WTC11 (cell line): ENCODE measurements at regions not wholly inside any gene's neighbourhood (a gene's known extent, or its start where the extent isn't known, plus 50 kb on each side); places are given as distances from the start of the nearest gene placed in this dataset.

Source experiments
- ATAC-seq: fragments of 200-7000 bp; cut with Tn5 transposase; 2 replicates; pipeline ENCODE4 v1.10.0; 2021; ENCODE audit warnings: mild to moderate bottlenecking, moderate library complexity
- CTCF ChIA-PET: fragments of 300-600 bp; sonication (Branson Sonifier 250); formaldehyde crosslinking; loops from one replicate; lab custom pipeline; 2021; ENCODE audit warnings: antibody characterized with exemption; lab: Charles Lee
- POLR2A ChIA-PET: fragments of 350-600 bp; sonication (Branson Sonifier 250); formaldehyde crosslinking; loops from one replicate; lab custom pipeline; 2021; ENCODE audit warnings: antibody characterized with exemption; lab: Charles Lee
- DNase-seq: peaks from one replicate; pipeline ENCODE4 v3.0.0; 2021; ENCODE audit warnings: low spot score
- H3K27ac Mint-ChIP-seq: 2 replicates; pipeline ENCODE4 v1.8.0; 2021; ENCODE audit warnings: mixed read lengths
- H3K27me3 Mint-ChIP-seq: 2 replicates; pipeline ENCODE4 v1.8.0; 2021; ENCODE audit warnings: low read depth, mild to moderate bottlenecking, moderate library complexity, mixed read lengths
- H3K36me3 Mint-ChIP-seq: 2 replicates; pipeline ENCODE4 v1.8.0; 2021; ENCODE audit warnings: mixed read lengths
- H3K4me1 Mint-ChIP-seq: 2 replicates; pipeline ENCODE4 v1.8.0; 2022; ENCODE audit warnings: mixed read lengths
- H3K4me3 Mint-ChIP-seq: 2 replicates; pipeline ENCODE4 v1.8.0; 2021; ENCODE audit warnings: mild to moderate bottlenecking, moderate library complexity, mixed read lengths
- H3K9me3 Mint-ChIP-seq: 2 replicates; pipeline ENCODE4 v1.8.0; 2021; ENCODE audit warnings: mixed read lengths
- CDX4 ChIP-seq: fragments of 250-450 bp; sonication (Bioruptor Pico); IDR thresholded peaks from 2 replicates; pipeline ENCODE4 v1.9.0; 2021; ENCODE audit warnings: moderate library complexity, mild to moderate bottlenecking, inconsistent platforms, borderline replicate concordance
- E2F4 ChIP-seq: sonication (generic); formaldehyde crosslinking; IDR thresholded peaks from 2 replicates; pipeline ENCODE4 v1.8.1; 2022; ENCODE audit warnings: low read depth, mild to moderate bottlenecking, moderate library complexity, missing genetic modification reagents, borderline replicate concordance
- ELF4 ChIP-seq: sonication (generic); formaldehyde crosslinking; IDR thresholded peaks from 2 replicates; pipeline ENCODE4 v1.8.1; 2022; ENCODE audit warnings: low read depth, mild to moderate bottlenecking, moderate library complexity, missing genetic modification reagents
- FOXJ3 ChIP-seq: sonication (generic); formaldehyde crosslinking; IDR thresholded peaks from 2 replicates; pipeline ENCODE4 v1.9.0; 2021; ENCODE audit warnings: missing genetic modification reagents, mild to moderate bottlenecking, borderline replicate concordance
- GABPB1 ChIP-seq: sonication (generic); formaldehyde crosslinking; IDR thresholded peaks from 2 replicates; pipeline ENCODE4 v1.8.1; 2023; ENCODE audit warnings: mild to moderate bottlenecking, missing genetic modification reagents
- GTF2I ChIP-seq: fragments of 250-450 bp; sonication (Bioruptor Pico); conservative IDR thresholded peaks from 2 replicates; pipeline ENCODE4 v1.4.0; 2021; ENCODE audit warnings: mild to moderate bottlenecking
- IRF1 ChIP-seq: sonication (generic); formaldehyde crosslinking; IDR thresholded peaks from 2 replicates; pipeline ENCODE4 v1.8.0; 2023; ENCODE audit warnings: missing genetic modification reagents
- JUN ChIP-seq: sonication (generic); formaldehyde crosslinking; IDR thresholded peaks from 2 replicates; pipeline ENCODE4 v1.8.0; 2023; ENCODE audit warnings: mild to moderate bottlenecking, missing genetic modification reagents
- MAX ChIP-seq: sonication (generic); formaldehyde crosslinking; IDR thresholded peaks from 2 replicates; pipeline ENCODE4 v1.8.0; 2022; ENCODE audit warnings: mild to moderate bottlenecking, missing genetic modification reagents
- MLX ChIP-seq: sonication (generic); formaldehyde crosslinking; IDR thresholded peaks from 2 replicates; pipeline ENCODE4 v1.8.1; 2023; ENCODE audit warnings: mild to moderate bottlenecking, missing genetic modification reagents, moderate library complexity
- PRDM15 ChIP-seq: sonication (generic); formaldehyde crosslinking; IDR thresholded peaks from 2 replicates; pipeline ENCODE4 v1.8.0; 2022; ENCODE audit warnings: missing genetic modification reagents
- PREB ChIP-seq: sonication (generic); formaldehyde crosslinking; IDR thresholded peaks from 2 replicates; pipeline ENCODE4 v1.8.1; 2022; ENCODE audit warnings: mild to moderate bottlenecking, missing genetic modification reagents, moderate library complexity, borderline replicate concordance
- PRRX2 ChIP-seq: fragments of 250-450 bp; sonication (Bioruptor Pico); IDR thresholded peaks from 2 replicates; pipeline ENCODE4 v1.8.0; 2021; ENCODE audit warnings: mild to moderate bottlenecking
- RELA ChIP-seq: sonication (generic); formaldehyde crosslinking; IDR thresholded peaks from 2 replicates; pipeline ENCODE4 v1.8.1; 2022; ENCODE audit warnings: missing genetic modification reagents, mild to moderate bottlenecking, borderline replicate concordance
- STAT6 ChIP-seq: sonication (generic); formaldehyde crosslinking; conservative IDR thresholded peaks from 2 replicates; pipeline ENCODE4 v1.8.1; 2023; ENCODE audit warnings: mild to moderate bottlenecking, low read depth, missing genetic modification reagents, moderate library complexity
- ZNF317 ChIP-seq: sonication (generic); formaldehyde crosslinking; IDR thresholded peaks from 2 replicates; pipeline ENCODE4 v1.8.1; 2023; ENCODE audit warnings: low read depth, mild to moderate bottlenecking, moderate library complexity, missing genetic modification reagents, borderline replicate concordance
- ZNF532 ChIP-seq: fragments of 250-450 bp; sonication (Bioruptor Pico); IDR thresholded peaks from 2 replicates; pipeline ENCODE4 v1.9.0; 2021; ENCODE audit warnings: mild to moderate bottlenecking, borderline replicate concordance

GRCh38 chr9:71308454-71308853 is 187.0 kb upstream of the TRPM3 start:
- H3K9me3 Mint-ChIP-seq: no peaks in the 10 kb centered on the region
- TF ChIP-seq ZNF532 (CRISPR knock-in tag) (no peak), ZNF317 (CRISPR knock-in tag) (no peak), ELF4 (CRISPR knock-in tag) (no peak), PRRX2 (no peak), GTF2I (CRISPR knock-in tag) (no peak)
- ATAC-seq (no peak), DNase-seq (no peak)
- H3K36me3 Mint-ChIP-seq: no peaks in the 10 kb centered on the region
- H3K27me3 Mint-ChIP-seq: no peaks in the 10 kb centered on the region
- ChIA-PET CTCF (no interaction called here), POLR2A (no interaction called here)
- H3K4me3 Mint-ChIP-seq: no peak overlapping the region
- H3K4me1 Mint-ChIP-seq: peaks cover 2% of the 10 kb centered on the region; the same call in 1 of the 2 replicates
- H3K27ac Mint-ChIP-seq: no peak overlapping the region

- ChIA-PET POLR2A (no interaction called here), CTCF (no interaction called here)
- no peaks in the 10 kb centered on the region for H3K36me3 Mint-ChIP-seq
- H3K27me3 Mint-ChIP-seq: no peaks in the 10 kb centered on the region
- no peak for DNase-seq
- H3K27ac Mint-ChIP-seq: no peak overlapping the region
- H3K4me1 Mint-ChIP-seq: peaks cover 2% of the 10 kb centered on the region; the same call in 1 of the 2 replicates
- ATAC-seq: no peak
- no peak for TF ChIP-seq JUN (CRISPR knock-in tag)
- no peak for TF ChIP-seq FOXJ3 (CRISPR knock-in tag)
- TF ChIP-seq GABPB1 (CRISPR knock-in tag): no peak
- no peak for TF ChIP-seq IRF1
- no peak for TF ChIP-seq MAX (CRISPR knock-in tag)
- TF ChIP-seq E2F4: no peak
- TF ChIP-seq PREB (CRISPR knock-in tag): no peak
- TF ChIP-seq GTF2I (CRISPR knock-in tag): no peak
- no peak for TF ChIP-seq MLX
- TF ChIP-seq CDX4: no peak
- TF ChIP-seq STAT6 (CRISPR knock-in tag): no peak
- no peak for TF ChIP-seq ELF4 (CRISPR knock-in tag)
- TF ChIP-seq RELA (CRISPR knock-in tag): no peak
- TF ChIP-seq PRDM15: no peak
- TF ChIP-seq, all 79 proteins: peak for 0
- Mint-ChIP-seq H3K4me3 (no peak overlapping the region), H3K9me3 (no peaks in the 10 kb centered on the region)
Observed at GRCh38 chr9:71306134-71306533, 184.7 kb upstream of the TRPM3 start.
